CD1c-positive myeloid dendritic cell (primary cell): ENCODE measurements at regions not wholly inside any gene's neighbourhood (a gene's known extent, or its start where the extent isn't known, plus 50 kb on each side); places are given as distances from the start of the nearest gene placed in this dataset.

Experiments used
- DNase-seq: peaks from one replicate; pipeline ENCODE4 v3.0.0-alpha.2; 2016; ENCODE audit errors: extremely low spot score

- DNase-seq: no peak
Observed at GRCh38 chr2:46850742-46851141, 64.9 kb downstream of the MCFD2 start.

DNA sequence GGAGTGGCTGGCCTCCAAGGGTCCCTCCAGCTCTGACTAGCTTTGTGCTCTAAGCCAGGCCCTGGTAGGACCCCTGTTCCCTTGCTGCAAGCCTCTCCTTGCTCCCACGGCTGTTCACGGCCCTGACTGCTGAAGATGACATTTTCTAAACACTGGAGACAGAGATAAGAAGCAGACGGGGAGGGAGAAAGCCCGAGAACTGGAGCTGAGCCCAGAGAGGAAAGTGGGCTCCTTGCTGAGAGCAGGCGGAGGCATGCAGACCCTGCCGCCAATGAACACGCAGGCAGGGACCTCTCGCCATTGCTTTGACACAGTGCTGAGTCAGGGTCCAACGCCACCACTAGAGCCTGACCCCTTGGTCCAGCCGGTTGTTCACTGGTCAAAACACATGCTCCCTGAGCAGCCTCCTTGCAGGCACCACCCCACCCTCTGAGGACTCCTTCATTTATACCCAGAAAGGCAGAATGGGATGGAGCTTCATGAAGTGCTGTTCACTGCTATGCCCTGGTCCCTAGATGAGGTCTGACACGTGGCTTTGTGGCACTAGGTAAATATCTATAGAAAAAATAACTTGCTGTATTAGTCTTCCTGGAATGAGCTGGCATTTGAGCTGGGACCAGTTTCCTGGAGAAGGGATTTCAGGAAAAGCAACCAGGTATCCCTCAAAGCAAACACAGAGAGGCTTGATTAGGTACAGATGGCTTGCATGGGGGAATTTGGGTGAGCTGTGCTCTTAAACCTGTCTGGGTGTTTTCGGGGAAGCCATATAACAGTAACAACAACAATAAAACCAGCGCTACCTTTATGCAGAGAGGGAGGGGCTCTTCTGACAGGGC is 65.7 kb downstream of the MCFD2 start:
- DNase-seq: no peak

GRCh38 chr2:46849046-46849715 is 66.4 kb downstream of the MCFD2 start:
- no peak for DNase-seq

GRCh38 chr2:46848447-46848846 is 67.2 kb downstream of the MCFD2 start:
- peak; percentile 3 for DNase-seq

DNA sequence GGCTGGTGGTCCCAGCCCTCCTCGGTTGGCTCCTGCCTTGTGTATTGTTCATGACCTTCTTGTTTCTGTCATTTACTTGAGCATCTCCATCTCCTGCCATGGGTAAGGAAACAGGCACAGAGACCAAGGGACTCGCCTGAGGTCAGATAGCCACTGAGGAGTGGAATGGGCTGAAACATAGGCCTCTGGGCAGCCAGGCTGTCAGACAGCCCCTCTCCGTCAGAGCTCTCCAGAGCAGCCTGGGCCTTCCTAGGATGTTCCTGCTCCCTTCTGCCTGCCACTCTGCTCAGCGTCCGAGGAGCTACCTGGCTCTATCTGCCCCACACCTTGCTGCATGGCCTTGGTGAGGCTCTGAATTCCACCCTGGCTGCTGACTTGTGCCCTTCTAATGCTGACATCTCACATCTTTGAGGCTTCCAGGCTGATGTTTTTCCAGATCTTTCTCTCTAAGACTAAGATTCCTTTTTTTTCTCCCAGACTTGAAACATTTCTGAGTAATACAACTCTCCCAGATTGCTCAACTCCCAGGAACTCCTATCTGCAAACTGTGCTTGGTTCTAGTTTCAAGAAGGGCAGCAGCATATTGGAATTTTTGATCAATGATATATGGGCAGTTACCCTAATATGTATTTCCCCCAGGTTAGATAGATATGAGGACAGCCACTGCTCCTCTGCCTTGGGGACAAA is 67.7 kb downstream of the MCFD2 start:
- DNase-seq: no peak

DNA sequence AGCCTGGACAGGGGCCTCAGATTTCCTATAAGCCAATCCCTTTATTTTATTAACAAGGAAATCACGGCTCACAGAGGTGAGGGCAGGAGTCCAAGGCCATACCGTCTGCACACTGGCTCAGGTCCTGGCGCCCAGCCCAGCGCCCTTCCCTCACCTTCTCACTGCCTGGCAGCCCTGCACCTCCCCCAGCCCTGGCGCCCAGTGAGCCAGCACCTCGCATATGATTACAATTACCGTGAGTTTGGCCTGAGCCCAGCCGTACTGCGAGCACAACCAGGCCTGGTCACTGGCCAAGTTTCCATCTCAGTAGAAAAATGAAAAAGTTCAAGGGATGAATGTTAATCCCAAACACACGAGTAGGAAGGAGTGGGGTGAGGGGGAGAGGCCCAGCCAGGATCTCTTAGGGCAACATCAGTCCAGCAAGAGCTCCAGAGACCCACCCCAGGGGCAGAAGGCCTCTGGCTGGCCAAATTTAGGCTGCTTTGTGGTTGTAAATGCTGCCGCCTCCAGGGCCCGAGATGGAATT is 68.4 kb downstream of the MCFD2 start:
- DNase-seq: no peak

GRCh38 chr2:46846536-46846935 is 69.1 kb downstream of the MCFD2 start:
- no peak for DNase-seq

- DNase-seq: peak; percentile 4
Observed at GRCh38 chr2:46845542-46846486, 69.8 kb downstream of the MCFD2 start.

- DNase-seq: no peak
Observed at GRCh38 chr2:46844443-46844842, 71.2 kb downstream of the MCFD2 start.

- no peak for DNase-seq
Observed at GRCh38 chr2:46844034-46844433, 71.6 kb downstream of the MCFD2 start.

GRCh38 chr2:46843316-46843715 is 72.3 kb downstream of the MCFD2 start:
- DNase-seq: no peak

- DNase-seq: no peak
Observed at GRCh38 chr2:46842876-46843275, 72.7 kb downstream of the MCFD2 start.

DNA sequence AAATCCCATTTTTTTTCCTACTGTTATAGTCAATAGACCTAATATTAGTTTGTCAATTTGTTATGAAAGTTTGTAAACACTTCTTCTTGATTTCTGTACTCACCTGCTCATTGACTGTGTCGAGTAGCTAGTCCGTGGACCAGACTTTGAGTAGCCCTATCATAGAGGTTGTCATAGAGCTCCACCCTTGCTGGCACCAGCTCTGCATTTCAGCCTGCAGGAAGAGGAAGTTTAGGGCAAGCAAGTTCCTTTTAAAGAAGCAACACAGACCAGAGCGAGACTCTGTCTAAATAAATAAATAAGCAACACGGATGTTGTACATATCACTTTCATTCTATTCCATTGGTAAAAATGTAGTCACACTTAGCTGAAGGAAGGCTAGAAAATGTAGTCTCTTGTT is 74.0 kb downstream of the MCFD2 start:
- DNase-seq: peak; percentile 52

GRCh38 chr2:46839045-46839444 is 76.6 kb downstream of the MCFD2 start:
- no peak for DNase-seq

DNA sequence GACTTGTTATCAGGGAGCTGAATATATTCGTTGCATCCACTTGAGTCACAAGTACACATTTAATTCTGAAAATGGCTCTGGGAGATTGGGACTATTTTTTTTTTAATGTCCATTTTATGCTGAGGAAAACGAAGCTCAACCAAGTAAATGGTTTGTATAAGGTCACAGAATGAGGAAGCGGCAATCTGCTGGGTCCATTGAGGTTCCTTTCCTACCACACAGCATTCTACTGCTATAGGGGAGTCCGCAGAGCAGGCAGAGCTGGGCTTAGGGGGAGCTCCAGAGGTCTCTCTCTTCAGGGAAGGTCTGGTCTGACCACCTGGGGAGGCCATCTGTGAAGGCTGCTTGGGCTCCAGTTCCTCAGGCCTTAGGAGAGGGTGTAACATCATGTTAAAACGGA is 77.9 kb downstream of the MCFD2 start:
- DNase-seq: no peak

DNA sequence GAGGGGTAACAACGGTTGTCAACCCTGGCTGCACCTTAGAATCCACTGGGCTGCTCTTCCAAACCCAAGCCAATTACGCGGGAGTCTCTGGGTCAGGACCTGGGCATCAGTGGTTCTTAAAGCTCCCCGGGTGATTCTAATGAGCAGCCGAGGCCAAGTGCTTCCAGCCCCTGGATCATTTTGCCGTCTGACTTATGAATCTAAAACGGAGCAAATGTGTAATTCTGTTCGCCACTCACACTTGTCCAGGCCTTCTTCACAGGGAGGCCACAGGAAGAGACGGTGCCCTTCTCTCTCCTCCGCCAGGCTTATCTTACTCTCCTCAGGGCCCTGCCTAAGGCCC is 78.5 kb downstream of the MCFD2 start:
- DNase-seq: no peak

- no peak for DNase-seq
Observed at GRCh38 chr2:46836295-46837111, 79.1 kb downstream of the MCFD2 start.

- DNase-seq: no peak
Observed at GRCh38 chr2:46835520-46835919, 80.1 kb downstream of the MCFD2 start.

GRCh38 chr2:46832543-46832942 is 83.1 kb downstream of the MCFD2 start:
- DNase-seq: no peak

GRCh38 chr2:46831869-46832265 is 83.7 kb downstream of the MCFD2 start:
- no peak for DNase-seq
